ENCODE measurements at regions not wholly inside any gene's neighbourhood (a gene's known extent, or its start where the extent isn't known, plus 50 kb on each side); places are given as distances from the start of the nearest gene placed in this dataset.
"Not testable (repeated sequence)": the region's sequence is repeated elsewhere in the genome, so short reads cannot be mapped to it uniquely, and the experiment has no call there.

DNA sequence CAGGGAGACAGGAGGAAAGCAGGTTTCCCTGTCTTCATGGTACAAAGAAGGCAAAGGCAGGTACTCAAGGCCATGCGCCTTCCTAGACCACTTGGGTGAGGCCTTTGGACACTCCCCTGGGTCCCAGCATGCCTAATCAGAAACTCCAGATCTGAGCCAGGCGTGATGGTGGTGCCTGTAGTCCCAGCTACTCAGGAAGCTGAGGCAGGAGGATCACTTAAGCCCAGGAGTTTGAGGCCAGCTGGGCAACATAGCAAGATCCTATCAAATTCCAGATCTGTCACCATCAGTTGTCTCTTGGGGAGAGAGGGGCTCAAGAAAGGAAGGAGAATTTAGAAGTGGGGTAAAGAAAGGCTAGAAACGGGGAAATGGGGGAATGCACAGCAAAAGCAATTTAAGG, 96.3 kb upstream of the SLC25A33 start:
- H3K4me1 Mint-ChIP-seq (ENCODE audit: low read depth, unreplicated experiment): peaks cover 32% of the 10 kb centered on the region
- intact Hi-C loops (cut with micrococcal nuclease; ENCODE audit: unreplicated experiment): no loop called here
- Histone ChIP-seq H3K4me1 (peaks cover 52% of the 10 kb centered on the region), H3K9me3 (no peaks in the 10 kb centered on the region), H3K36me3 (ENCODE audit: control insufficient read depth, insufficient read depth, low read length) (no peaks in the 10 kb centered on the region), H3K4me3 (ENCODE audit: low read depth, low read length) (no peak overlapping the region), H3K27me3 (replicated peaks; ENCODE audit: control insufficient read depth, insufficient read depth, low read length) (no peaks in the 10 kb centered on the region)
- CTCF ChIA-PET: no interaction called here
- peaks cover 6% of the 10 kb centered on the region for H3K36me3 Mint-ChIP-seq (ENCODE audit: insufficient read depth, unreplicated experiment)
- no peak overlapping the region for H3K4me3 Mint-ChIP-seq (ENCODE audit: unreplicated experiment)
- H3K27ac Mint-ChIP-seq (ENCODE audit: unreplicated experiment): peak overlapping the region; percentile 53
- POLR2A ChIA-PET: no interaction called here
- DNase-seq: no peak
- TF ChIP-seq, protein P1, sequence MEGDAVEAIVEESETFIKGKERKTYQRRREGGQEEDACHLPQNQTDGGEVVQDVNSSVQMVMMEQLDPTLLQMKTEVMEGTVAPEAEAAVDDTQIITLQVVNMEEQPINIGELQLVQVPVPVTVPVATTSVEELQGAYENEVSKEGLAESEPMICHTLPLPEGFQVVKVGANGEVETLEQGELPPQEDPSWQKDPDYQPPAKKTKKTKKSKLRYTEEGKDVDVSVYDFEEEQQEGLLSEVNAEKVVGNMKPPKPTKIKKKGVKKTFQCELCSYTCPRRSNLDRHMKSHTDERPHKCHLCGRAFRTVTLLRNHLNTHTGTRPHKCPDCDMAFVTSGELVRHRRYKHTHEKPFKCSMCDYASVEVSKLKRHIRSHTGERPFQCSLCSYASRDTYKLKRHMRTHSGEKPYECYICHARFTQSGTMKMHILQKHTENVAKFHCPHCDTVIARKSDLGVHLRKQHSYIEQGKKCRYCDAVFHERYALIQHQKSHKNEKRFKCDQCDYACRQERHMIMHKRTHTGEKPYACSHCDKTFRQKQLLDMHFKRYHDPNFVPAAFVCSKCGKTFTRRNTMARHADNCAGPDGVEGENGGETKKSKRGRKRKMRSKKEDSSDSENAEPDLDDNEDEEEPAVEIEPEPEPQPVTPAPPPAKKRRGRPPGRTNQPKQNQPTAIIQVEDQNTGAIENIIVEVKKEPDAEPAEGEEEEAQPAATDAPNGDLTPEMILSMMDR (IDR thresholded peaks at IDR 0.05; ENCODE audit: insufficient read depth in 1 of 2, low read depth in 1 of 2, low read length in 1 of 2, severe bottlenecking in 1 of 2, unreplicated experiment in 1 of 2): no peak
- BruUV-seq (replicated peaks): no TSS peak
- H3K9me3 Mint-ChIP-seq (ENCODE audit: unreplicated experiment): no peaks in the 10 kb centered on the region
- no peaks in the 10 kb centered on the region for H3K27me3 Mint-ChIP-seq (ENCODE audit: insufficient read depth, unreplicated experiment)

DNA sequence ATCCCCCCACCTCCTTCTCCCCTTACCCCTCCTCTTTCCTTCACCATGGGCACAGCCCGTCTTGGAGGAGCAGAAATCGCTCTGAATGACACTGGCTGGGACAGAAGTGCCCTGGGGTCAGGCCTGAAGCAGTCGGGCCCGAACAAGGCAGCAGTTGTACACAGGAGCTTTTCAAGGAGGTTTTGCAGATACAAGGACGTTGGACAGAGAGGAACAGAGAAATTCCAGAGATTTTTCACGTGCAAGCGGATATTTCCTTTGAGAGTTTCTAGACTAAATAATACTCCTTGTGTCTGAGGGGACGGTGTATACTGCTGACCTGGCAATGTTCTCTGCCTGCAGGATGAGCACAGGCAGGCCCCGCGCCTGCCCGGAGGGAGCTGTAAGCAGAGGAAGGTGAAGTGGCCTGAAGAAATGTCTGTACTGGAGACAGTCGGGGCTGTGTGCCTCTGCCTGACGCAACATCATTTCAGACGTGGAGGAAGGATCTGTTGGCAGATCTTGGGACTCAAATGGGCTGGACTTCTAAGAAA, 95.3 kb upstream of the SLC25A33 start:
- H3K4me1 Mint-ChIP-seq (ENCODE audit: low read depth, unreplicated experiment): peaks cover 32% of the 10 kb centered on the region
- H3K27ac Mint-ChIP-seq (ENCODE audit: unreplicated experiment): peak overlapping the region; percentile 78
- H3K4me3 Mint-ChIP-seq (ENCODE audit: unreplicated experiment): no peak overlapping the region
- Histone ChIP-seq H3K9me3 (no peaks in the 10 kb centered on the region), H3K4me3 (ENCODE audit: low read depth, low read length) (no peak overlapping the region), H3K27me3 (replicated peaks; ENCODE audit: control insufficient read depth, insufficient read depth, low read length) (no peaks in the 10 kb centered on the region), H3K4me1 (peaks cover 52% of the 10 kb centered on the region), H3K36me3 (ENCODE audit: control insufficient read depth, insufficient read depth, low read length) (no peaks in the 10 kb centered on the region)
- CTCF ChIA-PET: interaction anchor here (1.0 kb wide), 1 partner anchor 12 kb away, joined by 4 read pairs; no protein-coding TSS in a partner anchor
- H3K27me3 Mint-ChIP-seq (ENCODE audit: insufficient read depth, unreplicated experiment): no peaks in the 10 kb centered on the region
- no peaks in the 10 kb centered on the region for H3K9me3 Mint-ChIP-seq (ENCODE audit: unreplicated experiment)
- BruUV-seq (replicated peaks): no TSS peak
- intact Hi-C loops (cut with micrococcal nuclease; ENCODE audit: unreplicated experiment): no loop called here
- peak; percentile 44 to 69 for DNase-seq
- POLR2A ChIA-PET: no interaction called here
- peaks cover 6% of the 10 kb centered on the region for H3K36me3 Mint-ChIP-seq (ENCODE audit: insufficient read depth, unreplicated experiment)
- TF ChIP-seq, protein P1 (IDR thresholded peaks at IDR 0.05; ENCODE audit: insufficient read depth in 1 of 2, low read depth in 1 of 2, low read length in 1 of 2, severe bottlenecking in 1 of 2, unreplicated experiment in 1 of 2): no peak

DNA sequence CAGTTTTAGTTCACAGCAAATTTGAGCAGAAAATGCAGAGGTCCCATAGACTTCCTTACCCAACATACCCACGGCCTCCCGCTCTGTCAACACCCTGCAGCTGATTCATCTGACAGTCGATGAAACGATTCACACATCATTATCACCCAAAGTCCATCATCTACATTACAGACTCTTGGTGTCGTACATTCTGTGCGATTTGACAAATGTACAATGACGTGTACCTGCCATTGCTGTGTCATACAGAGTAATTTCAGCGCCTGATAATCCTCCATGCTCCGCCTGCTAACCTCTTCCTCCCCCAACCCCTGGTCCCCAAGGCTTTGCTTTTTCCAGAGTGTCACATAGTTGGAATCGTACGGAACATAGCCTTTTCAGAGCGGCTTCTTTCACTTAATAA, 94.7 kb upstream of the SLC25A33 start:
- Mint-ChIP-seq H3K4me3 (ENCODE audit: unreplicated experiment) (no peak overlapping the region), H3K27ac (ENCODE audit: unreplicated experiment) (peak overlapping the region; percentile 78), H3K27me3 (ENCODE audit: insufficient read depth, unreplicated experiment) (no peaks in the 10 kb centered on the region), H3K36me3 (ENCODE audit: insufficient read depth, unreplicated experiment) (peaks cover 6% of the 10 kb centered on the region), H3K9me3 (ENCODE audit: unreplicated experiment) (no peaks in the 10 kb centered on the region), H3K4me1 (ENCODE audit: low read depth, unreplicated experiment) (peaks cover 32% of the 10 kb centered on the region)
- no TSS peak for BruUV-seq (replicated peaks)
- Histone ChIP-seq H3K27me3 (replicated peaks; ENCODE audit: control insufficient read depth, insufficient read depth, low read length) (no peaks in the 10 kb centered on the region), H3K4me1 (peaks cover 52% of the 10 kb centered on the region), H3K9me3 (no peaks in the 10 kb centered on the region), H3K4me3 (ENCODE audit: low read depth, low read length) (no peak overlapping the region), H3K36me3 (ENCODE audit: control insufficient read depth, insufficient read depth, low read length) (no peaks in the 10 kb centered on the region)
- CTCF ChIA-PET: interaction anchor here (1.0 kb wide), 1 partner anchor 11 kb away, joined by 4 read pairs; no protein-coding TSS in a partner anchor
- TF ChIP-seq, protein P1 (IDR thresholded peaks at IDR 0.05; ENCODE audit: insufficient read depth in 1 of 2, low read depth in 1 of 2, low read length in 1 of 2, severe bottlenecking in 1 of 2, unreplicated experiment in 1 of 2): no peak
- POLR2A ChIA-PET: no interaction called here
- no peak for DNase-seq
- intact Hi-C loops (cut with micrococcal nuclease; ENCODE audit: unreplicated experiment): no loop called here

GRCh38 chr1:9445081-9445480, 94.2 kb upstream of the SLC25A33 start:
- H3K27me3 Mint-ChIP-seq (ENCODE audit: insufficient read depth, unreplicated experiment); intact Hi-C loops (cut with micrococcal nuclease; ENCODE audit: unreplicated experiment); H3K27ac Mint-ChIP-seq (ENCODE audit: unreplicated experiment); H3K36me3 ChIP-seq (ENCODE audit: control insufficient read depth, insufficient read depth, low read length); H3K4me3 ChIP-seq (ENCODE audit: low read depth, low read length); BruUV-seq (replicated peaks); H3K9me3 ChIP-seq; H3K27me3 ChIP-seq (replicated peaks; ENCODE audit: control insufficient read depth, insufficient read depth, low read length); POLR2A ChIA-PET; CTCF ChIA-PET; H3K4me3 Mint-ChIP-seq (ENCODE audit: unreplicated experiment); H3K9me3 Mint-ChIP-seq (ENCODE audit: unreplicated experiment); DNase-seq: not testable (repeated sequence)
- peaks cover 54% of the 10 kb centered on the region for H3K4me1 ChIP-seq
- peaks cover 11% of the 10 kb centered on the region for H3K36me3 Mint-ChIP-seq (ENCODE audit: insufficient read depth, unreplicated experiment)
- peaks cover 35% of the 10 kb centered on the region for H3K4me1 Mint-ChIP-seq (ENCODE audit: low read depth, unreplicated experiment)

Data from Caco-2 (cell line).